ENCODE measurements at regions not wholly inside any gene's neighbourhood (a gene's known extent, or its start where the extent isn't known, plus 50 kb on each side); places are given as distances from the start of the nearest gene placed in this dataset.

DNA sequence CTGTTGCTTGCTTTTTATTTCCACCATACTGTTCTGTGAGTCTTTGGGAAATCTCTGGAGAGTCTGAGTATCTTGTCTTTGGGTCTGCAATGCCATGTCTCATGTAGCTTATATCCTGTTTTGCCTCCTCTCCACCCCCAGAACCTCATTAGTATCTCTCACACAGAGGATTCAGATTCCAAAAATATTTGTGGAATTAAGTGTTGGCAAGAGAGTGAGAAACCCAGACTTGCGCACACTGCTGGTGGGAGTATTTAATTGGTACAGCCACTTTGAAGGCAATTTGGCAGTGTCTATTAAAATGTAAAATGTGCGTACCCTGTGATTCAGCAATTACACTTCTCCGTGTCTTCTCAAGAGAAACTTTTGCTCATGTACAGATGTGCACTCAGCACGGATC is 68.6 kb downstream of the ZNF621 start:
- TF ChIP-seq, protein P1, sequence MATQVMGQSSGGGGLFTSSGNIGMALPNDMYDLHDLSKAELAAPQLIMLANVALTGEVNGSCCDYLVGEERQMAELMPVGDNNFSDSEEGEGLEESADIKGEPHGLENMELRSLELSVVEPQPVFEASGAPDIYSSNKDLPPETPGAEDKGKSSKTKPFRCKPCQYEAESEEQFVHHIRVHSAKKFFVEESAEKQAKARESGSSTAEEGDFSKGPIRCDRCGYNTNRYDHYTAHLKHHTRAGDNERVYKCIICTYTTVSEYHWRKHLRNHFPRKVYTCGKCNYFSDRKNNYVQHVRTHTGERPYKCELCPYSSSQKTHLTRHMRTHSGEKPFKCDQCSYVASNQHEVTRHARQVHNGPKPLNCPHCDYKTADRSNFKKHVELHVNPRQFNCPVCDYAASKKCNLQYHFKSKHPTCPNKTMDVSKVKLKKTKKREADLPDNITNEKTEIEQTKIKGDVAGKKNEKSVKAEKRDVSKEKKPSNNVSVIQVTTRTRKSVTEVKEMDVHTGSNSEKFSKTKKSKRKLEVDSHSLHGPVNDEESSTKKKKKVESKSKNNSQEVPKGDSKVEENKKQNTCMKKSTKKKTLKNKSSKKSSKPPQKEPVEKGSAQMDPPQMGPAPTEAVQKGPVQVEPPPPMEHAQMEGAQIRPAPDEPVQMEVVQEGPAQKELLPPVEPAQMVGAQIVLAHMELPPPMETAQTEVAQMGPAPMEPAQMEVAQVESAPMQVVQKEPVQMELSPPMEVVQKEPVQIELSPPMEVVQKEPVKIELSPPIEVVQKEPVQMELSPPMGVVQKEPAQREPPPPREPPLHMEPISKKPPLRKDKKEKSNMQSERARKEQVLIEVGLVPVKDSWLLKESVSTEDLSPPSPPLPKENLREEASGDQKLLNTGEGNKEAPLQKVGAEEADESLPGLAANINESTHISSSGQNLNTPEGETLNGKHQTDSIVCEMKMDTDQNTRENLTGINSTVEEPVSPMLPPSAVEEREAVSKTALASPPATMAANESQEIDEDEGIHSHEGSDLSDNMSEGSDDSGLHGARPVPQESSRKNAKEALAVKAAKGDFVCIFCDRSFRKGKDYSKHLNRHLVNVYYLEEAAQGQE (IDR thresholded peaks at IDR 0.05; ENCODE audit: insufficient read depth in 1 of 2, low read depth in 2 of 2, low read length in 2 of 2) = no peak
- TF ChIP-seq POLR2AphosphoS5 (IDR thresholded peaks at IDR 0.05; ENCODE audit: low read depth, low read length) (no peak), FOXP2 (optimal IDR thresholded peaks at IDR 0.05; ENCODE audit: borderline replicate concordance, extremely low read depth, extremely low read length, insufficient read depth) (no peak), TAF1 (IDR thresholded peaks at IDR 0.05; ENCODE audit: borderline replicate concordance, insufficient read depth, low read length) (no peak), SIN3A (IDR thresholded peaks at IDR 0.05; ENCODE audit: borderline replicate concordance, insufficient read depth, low read length) (no peak)

DNA sequence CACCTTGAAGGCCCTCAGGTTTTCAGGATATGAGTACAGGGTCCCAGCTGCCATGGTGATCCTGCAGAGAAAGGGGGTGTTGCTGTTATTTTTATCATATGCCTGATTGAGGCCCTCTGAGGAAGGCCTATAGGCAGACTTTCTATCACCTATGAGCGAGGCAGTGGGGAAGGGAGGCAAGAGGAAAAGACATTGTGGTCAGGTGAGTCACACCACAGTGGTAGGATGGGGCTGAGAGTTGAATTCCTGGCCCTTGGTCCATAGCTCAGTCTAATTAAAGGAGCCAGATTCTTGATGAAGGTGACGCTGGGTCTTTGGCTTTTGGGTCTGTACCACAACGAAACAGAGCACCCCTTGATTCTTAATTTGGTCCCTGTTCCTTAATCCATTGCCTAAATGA is 72.7 kb downstream of the ZNF621 start:
- TF ChIP-seq TAF1 (IDR thresholded peaks at IDR 0.05; ENCODE audit: borderline replicate concordance, insufficient read depth, low read length) (no peak), SIN3A (IDR thresholded peaks at IDR 0.05; ENCODE audit: borderline replicate concordance, insufficient read depth, low read length) (no peak), FOXP2 (optimal IDR thresholded peaks at IDR 0.05; ENCODE audit: borderline replicate concordance, extremely low read depth, extremely low read length, insufficient read depth) (no peak), POLR2AphosphoS5 (IDR thresholded peaks at IDR 0.05; ENCODE audit: low read depth, low read length) (no peak)
- TF ChIP-seq, protein P1 (IDR thresholded peaks at IDR 0.05; ENCODE audit: insufficient read depth in 1 of 2, low read depth in 2 of 2, low read length in 2 of 2) = no peak

DNA sequence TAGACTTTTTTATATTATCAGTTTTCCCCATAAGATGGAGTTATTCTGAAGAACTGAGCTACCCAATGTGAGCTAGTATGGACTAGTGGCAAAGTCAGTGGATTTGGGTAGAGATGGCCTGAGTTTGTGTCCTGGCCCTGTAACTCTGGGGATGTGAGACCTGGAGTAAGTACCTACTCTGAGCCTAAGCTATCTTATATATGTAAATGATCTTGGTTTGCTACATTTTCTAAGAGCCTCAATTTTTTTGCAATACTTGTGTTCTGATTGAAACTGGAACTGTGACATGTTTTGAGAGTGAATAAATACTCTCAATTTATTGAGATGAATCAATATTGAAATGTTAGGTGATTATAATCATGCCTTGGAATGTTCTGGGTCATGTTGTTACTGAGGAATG is 73.6 kb downstream of the ZNF621 start:
- TF ChIP-seq FOXP2 (optimal IDR thresholded peaks at IDR 0.05; ENCODE audit: borderline replicate concordance, extremely low read depth, extremely low read length, insufficient read depth) (no peak), POLR2AphosphoS5 (IDR thresholded peaks at IDR 0.05; ENCODE audit: low read depth, low read length) (no peak), TAF1 (IDR thresholded peaks at IDR 0.05; ENCODE audit: borderline replicate concordance, insufficient read depth, low read length) (no peak)
- TF ChIP-seq, protein P1 (IDR thresholded peaks at IDR 0.05; ENCODE audit: insufficient read depth in 1 of 2, low read depth in 2 of 2, low read length in 2 of 2) = no peak

DNA sequence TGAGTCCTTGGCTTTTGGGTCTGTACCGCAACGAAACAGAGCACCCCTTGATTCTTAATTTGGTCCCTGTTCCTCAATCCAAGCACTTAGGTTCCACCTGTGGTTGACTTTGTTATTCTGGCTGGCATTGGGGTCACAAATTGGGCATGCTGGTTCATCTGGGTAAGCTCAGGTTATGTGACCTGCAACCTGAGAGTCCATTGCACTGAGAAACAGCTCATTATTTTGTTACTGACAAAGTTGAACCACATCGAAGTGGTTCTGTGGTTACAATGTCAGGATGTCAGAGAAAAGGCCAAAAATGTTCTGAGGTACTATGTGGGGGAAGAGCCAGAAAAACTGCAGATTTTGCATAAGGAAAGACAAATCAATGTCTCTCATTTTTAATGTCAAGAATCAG is 74.2 kb downstream of the ZNF621 start:
- TF ChIP-seq, protein P1 (IDR thresholded peaks at IDR 0.05; ENCODE audit: insufficient read depth in 1 of 2, low read depth in 2 of 2, low read length in 2 of 2) = no peak
- no peak for TF ChIP-seq POLR2AphosphoS5 (IDR thresholded peaks at IDR 0.05; ENCODE audit: low read depth, low read length)
- TF ChIP-seq SIN3A (IDR thresholded peaks at IDR 0.05; ENCODE audit: borderline replicate concordance, insufficient read depth, low read length) = no peak
- no peak for TF ChIP-seq FOXP2 (optimal IDR thresholded peaks at IDR 0.05; ENCODE audit: borderline replicate concordance, extremely low read depth, extremely low read length, insufficient read depth)
- no peak for TF ChIP-seq TAF1 (IDR thresholded peaks at IDR 0.05; ENCODE audit: borderline replicate concordance, insufficient read depth, low read length)

DNA sequence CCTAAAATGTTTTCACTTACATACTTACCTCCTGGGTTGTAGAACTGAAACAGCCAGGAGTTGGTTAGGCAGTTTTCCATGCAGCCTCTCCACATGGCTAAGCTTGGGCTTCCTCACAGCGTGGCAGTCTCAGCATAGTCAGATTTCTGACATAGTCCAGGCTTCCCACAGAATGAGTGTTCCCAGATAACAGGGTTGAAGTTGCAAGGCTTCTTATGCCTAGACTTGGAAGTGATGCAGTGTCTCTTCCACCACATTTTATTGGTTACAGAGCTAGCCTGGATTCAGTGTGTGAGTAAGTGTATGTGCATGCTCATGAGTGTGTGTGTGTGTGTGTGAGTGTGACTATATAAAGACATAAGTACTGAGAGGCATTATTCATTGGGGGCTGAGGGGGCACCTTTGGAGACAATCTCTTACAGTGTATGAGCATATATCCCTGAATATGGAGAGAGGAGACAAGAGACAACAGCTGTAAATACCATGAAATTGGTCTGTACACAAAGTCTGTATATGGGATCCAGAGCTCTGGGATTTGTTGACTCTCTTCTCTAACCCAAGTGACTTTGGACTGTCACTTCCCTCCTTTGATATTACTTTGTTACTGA is 78.1 kb downstream of the ZNF621 start:
- TF ChIP-seq SIN3A (IDR thresholded peaks at IDR 0.05; ENCODE audit: borderline replicate concordance, insufficient read depth, low read length) = no peak
- TF ChIP-seq POLR2AphosphoS5 (IDR thresholded peaks at IDR 0.05; ENCODE audit: low read depth, low read length) = no peak
- TF ChIP-seq FOXP2 (optimal IDR thresholded peaks at IDR 0.05; ENCODE audit: borderline replicate concordance, extremely low read depth, extremely low read length, insufficient read depth) = no peak
- TF ChIP-seq, protein P1 (IDR thresholded peaks at IDR 0.05; ENCODE audit: insufficient read depth in 1 of 2, low read depth in 2 of 2, low read length in 2 of 2) = no peak
- TF ChIP-seq TAF1 (IDR thresholded peaks at IDR 0.05; ENCODE audit: borderline replicate concordance, insufficient read depth, low read length) = no peak

Data from PFSK-1 (cell line).